HG03159 (cell line): ENCODE measurements at regions not wholly inside any gene's neighbourhood (a gene's known extent, or its start where the extent isn't known, plus 50 kb on each side); places are given as distances from the start of the nearest gene placed in this dataset.

Experiments used
- ATAC-seq: cut with Tn5 transposase; IDR thresholded peaks from one replicate; pipeline ENCODE4 v1.9.1; 2021; ENCODE audit warnings: mild to moderate bottlenecking, moderate library complexity; ENCODE audit not compliant: unreplicated experiment

- no peak for ATAC-seq
These were observed 658.4 kb downstream of the TLR4 start for GRCh38 chr9:118362596-118362995.

DNA sequence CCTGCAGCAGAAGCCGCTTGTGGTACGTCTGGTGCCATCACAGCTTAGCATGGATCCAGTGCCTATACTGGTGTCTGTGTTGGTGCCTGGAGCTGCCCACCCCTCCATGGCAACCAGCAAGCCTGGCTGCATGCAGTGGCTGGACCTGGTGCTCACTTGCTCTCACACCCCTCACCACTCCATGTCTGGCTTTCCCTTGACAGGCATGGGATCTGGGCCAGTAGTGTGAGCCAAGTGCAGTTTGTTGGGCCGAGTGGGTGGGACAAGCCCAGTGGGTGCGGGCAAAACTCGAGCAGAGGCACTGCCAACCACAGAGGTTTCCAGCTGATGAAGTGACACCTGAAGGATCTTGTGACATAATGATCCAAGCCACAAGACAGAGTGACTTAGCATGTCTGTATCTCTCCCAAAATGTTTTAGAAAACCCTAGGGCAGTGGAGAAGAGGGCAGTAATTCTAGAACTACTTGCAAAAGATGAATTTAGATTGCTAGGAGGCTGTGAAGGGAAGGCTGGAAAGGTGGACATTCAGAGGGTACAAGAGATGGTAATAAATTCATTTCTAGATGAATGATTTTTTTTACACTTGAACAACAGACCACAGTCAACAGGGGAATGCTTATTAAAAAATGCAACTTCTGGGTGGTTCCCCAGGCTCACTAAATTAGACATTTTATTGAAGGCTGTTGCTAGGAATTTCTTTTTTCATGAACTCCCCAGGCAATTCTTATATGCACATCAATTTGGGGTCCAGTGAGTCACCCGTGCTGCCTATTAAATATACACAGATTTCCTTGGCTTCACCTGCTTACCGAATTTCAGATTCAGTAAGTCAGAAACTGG is 660.3 kb downstream of the TLR4 start:
- ATAC-seq: no peak

DNA sequence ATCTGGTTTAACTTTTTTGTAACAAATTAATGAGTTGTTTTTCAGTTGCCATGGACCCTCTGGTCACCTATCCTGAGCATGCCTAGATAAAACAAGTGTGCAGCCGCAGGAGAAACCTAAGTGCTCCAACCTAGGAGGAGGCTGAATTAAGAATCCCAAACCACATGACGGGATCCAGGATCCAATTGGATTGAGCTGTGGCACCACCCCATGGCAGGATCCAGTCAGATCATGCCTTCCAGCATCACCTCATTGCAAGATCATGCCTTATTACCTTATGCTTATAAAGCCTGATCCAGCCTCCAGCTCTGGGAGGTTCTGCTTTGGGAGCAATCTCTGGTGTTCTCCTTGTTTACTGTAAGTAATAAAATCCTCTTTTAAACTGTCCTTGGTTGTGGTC is 662.0 kb downstream of the TLR4 start:
- ATAC-seq: no peak

DNA sequence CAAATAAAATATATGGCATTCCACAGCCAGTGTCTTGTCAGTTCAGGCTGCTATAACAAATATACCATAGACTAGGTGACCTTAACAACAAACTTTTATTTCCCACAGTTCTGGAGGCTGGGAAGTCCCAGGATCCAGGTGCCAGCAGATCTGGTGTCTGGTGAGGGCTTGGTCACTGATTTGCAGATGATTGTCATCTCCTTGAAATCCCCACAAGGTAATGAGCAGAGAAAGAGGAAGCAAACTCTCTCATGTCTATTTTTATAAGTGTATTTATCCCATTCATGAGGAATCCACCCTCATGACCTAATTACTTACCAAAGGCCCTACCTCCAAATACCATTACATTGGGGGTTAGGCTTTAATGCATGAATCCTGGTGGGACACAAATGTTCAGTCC is 663.2 kb downstream of the TLR4 start:
- ATAC-seq: peak; percentile 45

DNA sequence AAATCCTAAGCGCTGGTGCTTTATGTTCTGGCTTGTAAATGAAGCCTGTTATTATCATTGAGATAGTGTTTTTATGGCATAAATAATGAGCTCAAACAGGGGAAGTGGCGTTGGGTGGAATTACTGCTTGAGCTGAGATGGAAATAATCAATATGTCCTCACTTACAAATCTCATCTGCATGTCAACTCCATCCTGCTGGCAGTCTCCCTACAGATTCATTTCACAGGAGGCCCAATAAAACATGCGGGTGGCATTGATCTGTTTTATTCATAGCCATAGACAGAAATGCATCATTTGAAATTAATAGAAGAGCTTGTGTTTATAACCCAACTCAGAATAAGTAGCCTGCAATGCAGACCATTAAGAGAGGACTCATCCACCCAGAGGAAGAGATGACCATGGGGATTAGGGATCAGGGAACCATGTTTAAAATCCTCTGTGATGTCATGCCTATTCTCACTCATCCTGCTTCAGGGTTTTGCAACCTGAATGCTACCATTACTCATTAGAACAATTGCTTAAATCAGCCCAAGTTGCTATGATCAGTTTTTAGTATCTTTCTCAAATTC is 680.4 kb downstream of the TLR4 start:
- ATAC-seq: no peak

DNA sequence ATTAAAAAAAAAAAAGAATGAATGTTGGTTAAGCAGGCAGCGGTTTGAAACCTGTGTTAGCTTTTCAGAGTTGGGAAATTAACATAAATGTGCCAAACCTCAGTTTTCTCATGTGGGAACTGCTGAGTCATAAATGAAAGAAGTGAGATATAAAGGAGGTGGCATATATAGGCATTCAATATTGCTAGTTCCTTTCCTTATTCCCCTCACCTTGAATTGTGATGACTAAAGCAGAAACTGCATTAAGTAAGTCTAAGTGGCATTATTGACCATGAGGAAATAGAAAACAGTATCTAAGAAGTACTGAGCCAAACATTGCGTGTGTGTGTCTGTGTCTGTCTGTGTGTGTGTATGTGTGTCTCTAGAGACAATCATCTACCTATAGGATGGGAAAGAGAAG is 691.2 kb downstream of the TLR4 start:
- ATAC-seq: no peak

DNA sequence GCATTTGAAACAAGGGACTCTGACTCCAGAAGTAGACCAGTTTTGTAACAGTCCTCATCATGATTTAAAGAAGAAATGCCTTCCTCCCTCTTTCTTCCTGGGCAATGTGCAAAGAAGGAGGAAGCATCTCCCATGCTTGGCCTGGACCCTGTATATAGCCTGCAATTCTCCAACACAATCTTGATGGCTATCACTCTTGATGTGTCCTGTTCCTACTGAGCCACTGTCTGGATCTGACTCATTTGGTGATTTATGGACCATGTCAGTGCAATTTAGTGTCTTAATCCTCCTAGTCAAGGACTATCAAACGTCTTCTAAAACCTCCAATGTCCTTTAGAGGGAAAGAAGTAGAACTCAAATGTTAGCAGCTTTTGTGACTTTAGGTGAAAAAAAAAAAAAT is 697.3 kb downstream of the TLR4 start:
- ATAC-seq: no peak

GRCh38 chr9:118414676-118415075 is 710.5 kb downstream of the TLR4 start:
- ATAC-seq: no peak

DNA sequence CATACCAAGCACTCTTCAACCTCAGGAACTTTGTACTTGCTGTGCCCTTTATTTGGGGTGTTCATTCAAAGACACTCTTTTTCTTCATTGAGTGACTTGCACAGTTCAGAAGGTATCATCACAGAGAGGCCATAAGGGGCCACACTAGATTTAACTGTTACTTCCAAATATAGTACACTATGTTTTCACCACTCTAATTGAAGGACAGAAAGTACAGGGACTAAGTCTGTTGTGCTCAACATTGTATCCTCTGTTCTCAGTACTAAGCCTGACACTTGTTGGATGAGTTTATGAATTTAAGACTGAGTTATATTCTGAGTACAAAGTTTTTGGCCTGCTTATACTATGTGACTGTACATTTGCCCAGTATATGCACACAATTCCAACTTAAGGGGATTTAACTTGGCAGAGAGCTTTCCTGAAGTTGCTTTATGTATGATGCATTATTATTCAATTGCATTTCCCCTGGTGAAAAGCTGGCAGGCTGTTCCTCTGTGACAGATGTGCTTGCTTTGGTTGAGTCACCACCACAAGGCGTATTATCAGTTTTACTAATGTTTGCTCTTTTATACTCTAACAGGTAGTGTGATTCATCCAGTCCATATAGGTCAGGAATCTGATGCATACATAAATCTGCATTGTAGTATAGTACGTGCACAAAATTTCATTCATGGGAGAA is 714.8 kb downstream of the TLR4 start:
- ATAC-seq: no peak

DNA sequence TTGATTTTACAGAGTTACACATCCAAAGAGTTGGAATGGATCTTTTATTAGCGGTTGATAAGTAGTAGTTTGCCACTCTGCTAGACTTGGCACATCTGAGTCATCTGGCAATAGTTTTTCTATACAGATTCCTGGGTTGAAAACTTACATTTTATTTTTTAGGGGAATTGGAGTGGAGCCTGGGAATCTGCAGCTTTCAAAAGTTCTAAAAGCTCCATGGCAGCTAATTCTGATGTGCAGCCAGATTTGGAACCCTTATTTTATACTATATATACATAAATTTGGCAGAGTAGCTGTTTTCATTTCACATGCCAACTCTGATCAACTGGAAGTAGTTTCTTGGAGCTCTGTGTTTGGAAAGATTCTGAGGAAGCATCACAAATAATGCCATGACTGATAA is 715.5 kb downstream of the TLR4 start:
- ATAC-seq: no peak

GRCh38 chr9:118422508-118422907 is 718.3 kb downstream of the TLR4 start:
- ATAC-seq: no peak

DNA sequence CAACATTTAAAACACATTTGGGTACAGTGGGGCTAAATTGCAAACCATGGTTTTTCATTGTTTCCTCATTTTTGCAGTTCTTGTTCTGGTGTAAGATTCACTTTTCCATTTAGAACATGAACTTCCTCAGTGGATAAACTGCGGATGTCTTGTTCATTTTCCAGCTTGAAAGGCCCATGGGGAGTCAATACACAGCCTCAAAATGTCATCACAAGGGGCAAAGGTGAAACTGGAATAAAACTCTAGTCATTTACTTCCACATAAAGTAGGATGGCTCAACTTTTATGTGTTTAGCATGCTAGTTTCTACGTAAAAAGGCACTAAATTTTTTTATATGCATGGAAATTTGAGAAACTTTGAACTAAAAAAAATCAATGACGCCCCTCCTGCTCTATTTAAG is 718.8 kb downstream of the TLR4 start:
- no peak for ATAC-seq

DNA sequence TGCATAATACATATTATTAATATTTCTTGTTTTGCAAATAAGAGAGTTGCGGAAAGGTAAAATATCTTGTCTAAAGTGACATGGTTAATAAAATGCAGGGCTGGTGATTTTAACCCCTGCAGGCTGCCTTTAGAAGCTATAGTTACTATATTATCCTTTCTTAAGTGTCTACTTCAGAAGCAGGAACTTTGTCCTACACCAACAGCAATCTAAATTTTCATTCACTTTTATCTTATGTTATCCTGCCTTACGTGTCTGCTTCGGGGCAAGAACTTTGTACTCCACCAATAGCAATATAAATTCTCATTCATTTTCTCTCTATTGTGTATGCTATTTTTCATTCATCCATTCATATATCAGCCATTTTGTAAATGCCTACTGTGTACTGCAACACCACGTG is 719.5 kb downstream of the TLR4 start:
- ATAC-seq: no peak

DNA sequence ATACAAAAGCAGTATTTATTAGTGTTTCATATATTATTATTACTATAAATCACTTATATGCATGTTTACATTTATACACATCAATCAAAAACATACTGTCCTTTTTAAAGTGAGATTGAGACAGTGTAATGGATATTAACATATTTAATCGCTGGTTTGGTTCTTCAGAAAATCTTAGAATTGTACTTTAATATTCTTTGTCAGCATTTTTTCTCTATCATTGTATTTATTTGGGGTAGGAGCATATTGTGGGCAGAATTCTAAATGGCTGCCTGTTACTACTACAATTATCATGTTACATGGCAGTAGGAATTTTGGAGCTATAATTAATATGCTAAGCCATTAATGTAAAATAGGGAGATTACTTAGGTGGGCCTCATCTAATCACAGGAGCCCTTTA is 722.6 kb downstream of the TLR4 start:
- ATAC-seq: no peak

- ATAC-seq: no peak
These were observed 734.6 kb downstream of the TLR4 start for GRCh38 chr9:118438810-118439209.

GRCh38 chr9:118439441-118439840 is 735.2 kb downstream of the TLR4 start:
- no peak for ATAC-seq

- no peak for ATAC-seq
These were observed 740.2 kb downstream of the TLR4 start for GRCh38 chr9:118444403-118444802.

GRCh38 chr9:118446943-118447639 is 742.9 kb downstream of the TLR4 start:
- no peak for ATAC-seq

DNA sequence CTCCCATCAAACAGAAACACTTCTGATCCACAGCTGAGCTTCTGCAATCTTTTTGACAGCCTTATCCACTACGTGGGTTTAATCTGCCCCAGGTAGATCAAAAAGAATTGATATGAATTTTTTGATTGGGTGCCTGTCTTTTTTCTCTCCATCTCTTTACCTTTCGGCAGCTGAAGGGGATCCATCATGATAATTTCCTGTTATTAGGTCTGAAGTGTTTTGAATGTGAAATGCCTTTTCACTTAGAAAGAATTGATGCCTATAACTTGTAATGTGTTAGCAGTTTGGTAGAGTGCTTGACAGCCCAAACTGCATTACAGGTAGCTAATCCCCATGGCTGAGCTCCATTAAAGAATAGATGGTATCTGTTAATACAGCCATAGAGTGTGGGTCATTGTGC is 745.4 kb downstream of the TLR4 start:
- ATAC-seq: no peak

DNA sequence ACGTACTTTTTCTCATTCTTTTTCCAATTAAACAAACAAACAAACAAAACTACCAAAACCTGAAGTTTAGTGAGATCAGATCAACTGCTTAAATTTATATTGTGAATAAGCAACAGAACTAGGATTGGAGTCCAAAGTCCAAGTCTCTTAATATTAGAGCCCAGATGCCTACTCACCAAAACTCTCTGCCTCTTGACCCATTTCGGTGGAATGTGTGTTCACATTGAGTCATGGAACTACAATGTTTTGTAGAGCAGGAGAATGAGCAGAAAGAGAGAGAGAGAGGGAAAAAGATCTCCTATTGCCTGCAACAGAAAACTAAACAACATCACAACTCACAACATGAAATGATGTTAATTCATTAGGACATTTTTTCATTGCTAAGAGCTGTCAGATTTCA is 751.1 kb downstream of the TLR4 start:
- ATAC-seq: no peak

DNA sequence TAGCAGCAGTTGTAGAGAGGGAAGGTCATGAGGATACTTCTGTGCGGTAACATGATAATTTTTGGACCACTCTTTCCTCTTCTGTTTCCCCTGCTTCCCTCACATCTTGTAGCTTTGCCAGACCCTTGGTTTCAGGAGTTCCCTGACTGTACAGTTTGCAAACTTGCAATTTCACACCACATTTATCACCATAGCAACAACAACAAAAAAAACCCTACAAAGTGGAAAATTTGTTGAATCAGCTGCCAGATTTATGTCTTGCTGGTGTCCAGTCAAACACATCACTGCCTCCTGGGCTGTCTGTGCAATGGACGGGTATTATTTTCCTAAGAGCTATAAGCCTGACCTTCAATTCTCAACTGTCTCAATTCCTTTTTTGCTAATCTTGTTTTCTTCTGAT is 751.6 kb downstream of the TLR4 start:
- no peak for ATAC-seq
